Activated T-cell treated with anti-CD3 and anti-CD28 coated beads for 48 hours (primary cell): ENCODE measurements at regions not wholly inside any gene's neighbourhood (a gene's known extent, or its start where the extent isn't known, plus 50 kb on each side); places are given as distances from the start of the nearest gene placed in this dataset.
"Not testable (repeated sequence)": the region's sequence is repeated elsewhere in the genome, so short reads cannot be mapped to it uniquely, and the experiment has no call there.

Experiments
- DNase-seq: peaks from one replicate; pipeline ENCODE4 v3.0.0-alpha.2; 2020; ENCODE audit warnings: low read depth

DNA sequence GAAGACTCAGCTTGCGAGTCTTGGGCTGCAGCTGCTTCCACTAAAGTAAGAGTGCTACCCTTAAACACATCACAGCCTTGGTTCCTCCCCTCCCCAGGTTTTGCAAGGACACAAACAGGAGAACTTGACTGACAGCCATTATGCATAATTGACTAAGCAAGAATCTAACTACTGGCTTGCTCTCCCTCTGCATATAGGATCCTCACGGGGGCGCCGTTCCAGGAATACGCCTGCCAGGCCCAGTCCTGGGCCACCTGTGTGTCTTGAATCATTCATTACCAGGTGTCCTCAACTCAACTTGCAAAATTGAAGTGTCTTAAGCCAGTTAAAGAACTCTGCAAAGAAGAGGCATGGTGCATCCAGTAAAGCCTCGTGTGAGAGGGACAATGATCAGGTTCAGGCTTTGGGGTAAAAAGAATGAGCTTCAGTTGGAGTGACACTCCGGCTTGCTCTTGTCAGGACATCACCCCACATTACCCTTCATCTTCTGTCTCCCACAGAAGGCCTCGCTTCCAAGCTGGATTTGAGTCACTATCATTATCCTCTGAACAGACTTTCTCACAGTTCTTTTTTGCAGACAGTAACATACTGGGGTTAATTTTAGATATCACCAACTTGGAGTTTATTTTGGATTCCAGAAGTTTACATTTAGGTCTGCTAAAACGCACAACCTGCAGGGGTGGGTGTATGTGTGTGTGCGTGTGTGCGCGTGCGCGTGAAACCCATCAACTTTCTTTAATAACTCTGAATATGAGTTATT lies 273.5 kb upstream of the HS3ST1 start:
- DNase-seq: no peak

DNA sequence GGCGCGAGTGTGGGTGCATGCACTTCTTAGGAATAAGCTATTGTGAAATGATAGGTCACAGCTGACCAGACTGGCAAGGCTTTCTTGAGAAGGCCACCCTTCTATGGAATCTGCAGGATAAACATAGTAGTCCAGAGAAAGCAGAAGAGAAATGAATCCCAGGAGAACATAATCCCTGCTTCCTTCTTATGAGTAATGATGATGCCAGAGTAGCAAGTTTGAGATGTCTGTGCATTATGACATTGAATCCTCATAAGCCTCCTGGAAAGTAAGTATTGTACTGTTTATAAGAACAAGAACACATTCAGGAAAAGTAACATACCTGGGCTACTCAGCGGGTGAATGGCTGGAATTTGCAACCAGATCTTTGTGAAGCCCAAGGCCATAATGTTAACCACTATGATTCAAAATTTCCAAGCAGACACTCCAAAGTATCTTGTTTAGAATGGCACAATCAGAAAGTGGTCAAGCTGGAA lies 272.1 kb upstream of the HS3ST1 start:
- no peak for DNase-seq

DNA sequence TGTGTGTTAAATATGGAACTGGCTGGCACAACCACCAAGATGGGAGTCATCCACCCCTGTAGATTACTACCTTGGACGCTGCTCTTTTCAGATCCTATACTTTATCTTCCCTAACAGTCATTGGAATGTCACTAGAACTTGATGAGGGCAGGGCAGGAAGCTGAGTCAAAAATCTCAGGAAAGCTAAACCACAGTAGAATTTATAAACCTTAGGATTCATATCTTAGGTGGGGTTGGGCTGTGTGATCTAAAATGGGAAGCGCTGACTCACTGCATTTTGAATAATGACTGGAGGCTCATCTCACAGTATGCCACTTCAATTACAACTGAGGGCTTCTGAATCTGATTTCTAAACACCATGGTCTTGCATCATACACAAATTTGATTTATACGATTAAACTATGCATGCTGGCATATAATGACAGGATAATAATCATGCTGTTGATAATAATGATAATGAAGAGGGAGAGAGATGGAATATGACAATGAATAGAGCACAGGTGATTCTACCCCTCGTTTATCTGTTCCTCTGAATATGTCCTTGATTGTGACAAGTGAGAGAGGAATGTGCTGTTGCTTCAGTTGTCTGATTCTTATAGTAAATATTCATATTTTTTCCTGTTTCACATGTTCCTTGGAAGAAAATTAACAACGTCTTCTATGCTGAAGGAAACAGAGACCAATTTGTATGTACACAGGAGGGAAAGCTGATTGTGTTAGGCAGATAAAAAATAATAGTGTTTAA lies 270.3 kb upstream of the HS3ST1 start:
- DNase-seq: no peak

DNA sequence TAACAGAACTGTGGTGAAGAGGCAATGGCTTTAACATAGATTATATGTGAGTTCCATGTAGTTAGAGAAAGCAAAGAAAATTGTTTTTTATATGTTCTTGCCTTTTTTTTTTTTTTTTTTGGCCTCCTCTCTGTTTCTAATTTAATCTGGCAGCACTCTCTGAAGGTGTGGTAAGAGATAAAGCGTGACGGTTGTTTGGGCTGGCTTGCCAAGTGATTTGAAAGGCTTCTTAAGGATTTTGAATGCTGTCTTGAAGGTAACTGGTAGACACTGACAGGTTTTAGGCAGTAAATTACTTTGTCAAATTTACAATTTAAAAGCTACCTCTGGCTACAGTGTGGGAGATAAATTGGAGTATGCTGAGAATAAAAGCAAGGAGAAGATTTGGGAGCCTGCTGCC lies 269.3 kb upstream of the HS3ST1 start:
- no peak for DNase-seq

DNA sequence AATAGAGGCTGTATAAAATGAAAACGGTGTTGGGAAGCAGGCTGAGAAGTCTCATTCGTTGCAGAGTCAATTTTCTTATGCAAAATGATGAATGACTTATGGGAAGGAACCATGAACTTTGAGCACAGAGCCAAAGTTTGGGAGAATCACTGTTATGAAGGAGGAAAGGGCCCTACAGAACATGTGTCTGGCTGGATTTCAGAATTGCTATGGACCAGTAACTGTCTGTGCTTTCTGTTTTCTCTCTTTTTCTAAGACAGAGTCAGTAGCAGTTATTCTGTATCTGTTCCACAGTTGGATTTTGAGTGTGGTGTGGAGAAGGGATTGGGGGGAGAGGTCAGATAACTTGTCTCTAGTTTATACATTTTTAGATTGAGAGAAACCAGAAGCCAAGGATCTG lies 265.0 kb upstream of the HS3ST1 start:
- no peak for DNase-seq

DNA sequence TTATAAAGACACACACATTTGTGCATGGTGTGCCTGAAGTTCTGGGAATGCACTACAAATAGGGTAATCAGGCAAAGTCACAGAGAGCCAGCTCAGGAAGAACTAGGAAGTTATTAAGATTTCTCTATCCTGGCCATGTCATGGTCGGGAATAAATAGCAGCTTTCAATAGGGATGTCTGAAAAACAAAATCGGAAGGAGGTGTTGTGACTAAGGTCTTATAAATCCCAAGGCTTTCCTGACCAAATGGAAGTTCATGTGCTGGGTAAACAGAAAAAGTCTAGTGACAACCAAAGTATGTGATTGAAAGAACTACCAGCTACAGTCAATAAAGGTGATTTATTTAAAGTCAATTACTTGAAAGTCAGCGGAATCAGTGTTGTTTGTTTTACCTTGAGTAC lies 262.5 kb upstream of the HS3ST1 start:
- no peak for DNase-seq

DNA sequence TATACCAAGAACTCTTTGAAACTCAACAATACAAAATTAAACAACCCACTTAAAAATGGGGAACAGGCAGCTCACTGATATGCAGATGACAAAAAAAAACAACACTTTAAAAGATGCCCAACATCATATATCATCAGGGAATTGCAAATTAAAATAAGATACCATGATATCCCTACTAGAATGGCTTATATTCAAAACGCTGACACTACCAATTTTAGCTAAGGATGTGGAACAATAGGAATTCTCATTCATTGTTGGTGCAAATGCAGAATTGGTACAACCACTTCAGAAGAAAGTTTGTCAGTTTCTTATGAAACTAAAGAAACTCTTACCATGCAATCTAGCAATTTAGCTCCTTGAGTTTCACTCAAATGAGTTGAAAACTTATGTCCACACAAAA lies 259.0 kb upstream of the HS3ST1 start:
- no peak for DNase-seq

DNA sequence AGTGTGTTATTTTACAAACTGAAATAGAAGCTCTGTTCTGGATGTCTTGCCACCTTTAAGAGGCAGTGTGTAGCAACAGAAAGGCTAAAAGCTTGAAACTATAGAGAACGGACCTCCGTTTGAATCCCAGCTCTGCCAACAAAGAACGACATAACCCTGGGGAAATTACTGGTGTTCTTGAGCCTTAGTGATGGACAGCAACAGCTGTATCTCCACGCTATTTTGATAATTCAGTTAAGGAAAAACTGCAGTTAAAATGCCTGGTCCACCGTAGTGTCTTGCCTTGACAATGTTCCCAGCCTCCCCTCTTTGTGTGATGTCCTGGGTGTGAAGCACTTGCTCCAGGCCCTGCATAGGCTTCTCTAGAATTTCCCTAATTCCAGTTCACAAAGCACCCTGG lies 256.8 kb upstream of the HS3ST1 start:
- DNase-seq: no peak

DNA sequence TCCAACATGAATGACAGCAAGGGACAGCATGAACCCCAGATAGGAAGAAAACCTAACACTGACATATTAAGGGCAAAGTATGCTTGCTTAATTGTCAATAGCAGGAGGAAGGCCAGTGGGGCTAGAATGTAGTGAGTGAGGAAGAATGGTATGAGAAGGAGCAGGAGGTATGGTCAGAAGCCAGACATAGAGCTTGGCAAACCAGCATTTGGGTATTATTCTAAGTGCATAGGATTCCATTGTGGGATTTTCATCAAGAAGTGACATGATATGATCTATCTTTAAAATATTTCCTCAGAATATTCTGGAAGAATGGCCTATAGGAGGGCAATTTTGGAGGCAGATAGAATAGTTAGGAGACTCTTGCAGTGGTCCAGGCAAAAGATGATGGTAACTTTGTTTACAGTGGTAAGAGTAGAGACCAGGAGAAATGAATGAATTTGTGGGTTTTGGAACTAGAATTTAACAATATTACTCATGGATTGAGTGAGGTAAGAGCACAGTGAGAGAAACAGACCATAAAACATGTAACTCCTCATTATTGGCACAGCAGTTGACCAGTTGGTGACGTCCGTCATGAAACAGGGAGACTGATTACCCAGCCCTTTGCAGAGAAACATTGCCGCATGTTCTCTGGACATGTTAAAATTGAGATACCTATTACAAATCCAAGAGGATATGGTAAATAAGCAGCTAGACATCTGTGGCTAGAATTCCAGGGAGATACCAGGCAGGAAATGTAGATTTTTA lies 246.5 kb upstream of the HS3ST1 start:
- no peak for DNase-seq

DNA sequence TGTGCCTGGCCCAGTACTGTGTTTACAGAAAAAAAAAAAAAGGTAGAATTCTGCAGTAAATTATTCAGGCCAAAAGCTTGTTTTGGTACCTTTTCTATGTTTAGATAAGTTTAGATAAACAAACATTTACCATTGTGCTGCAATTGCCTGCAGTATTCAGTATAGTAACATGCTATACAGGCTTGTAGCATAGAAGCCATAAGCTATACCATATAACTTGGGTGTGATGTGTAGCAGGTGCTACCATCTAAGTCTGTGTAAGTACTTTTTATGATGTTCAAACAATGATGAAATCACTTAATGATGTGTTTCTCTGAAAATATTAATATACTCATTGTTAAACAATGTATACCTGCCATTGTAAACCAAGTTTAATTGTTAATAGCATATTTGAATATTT lies 241.6 kb upstream of the HS3ST1 start:
- no peak for DNase-seq

DNA sequence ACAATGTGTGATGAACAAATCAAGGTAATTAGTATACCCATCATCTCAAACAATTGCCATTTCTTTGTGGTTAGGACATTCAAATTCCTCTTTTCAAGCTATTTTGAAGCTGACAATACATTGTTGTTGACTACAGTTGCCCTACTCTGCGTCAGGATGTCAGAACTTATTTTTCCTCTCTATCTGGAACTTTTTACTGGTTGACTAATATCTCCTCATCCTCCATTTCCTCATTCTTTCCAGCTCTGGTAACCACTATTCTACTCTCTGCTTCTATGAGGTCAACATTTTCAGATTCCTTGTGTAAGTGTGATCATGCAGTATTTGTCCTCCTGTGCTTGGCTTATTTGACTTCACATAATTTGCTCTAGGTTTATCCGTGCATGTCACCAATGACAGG lies 240.5 kb upstream of the HS3ST1 start:
- no peak for DNase-seq

DNA sequence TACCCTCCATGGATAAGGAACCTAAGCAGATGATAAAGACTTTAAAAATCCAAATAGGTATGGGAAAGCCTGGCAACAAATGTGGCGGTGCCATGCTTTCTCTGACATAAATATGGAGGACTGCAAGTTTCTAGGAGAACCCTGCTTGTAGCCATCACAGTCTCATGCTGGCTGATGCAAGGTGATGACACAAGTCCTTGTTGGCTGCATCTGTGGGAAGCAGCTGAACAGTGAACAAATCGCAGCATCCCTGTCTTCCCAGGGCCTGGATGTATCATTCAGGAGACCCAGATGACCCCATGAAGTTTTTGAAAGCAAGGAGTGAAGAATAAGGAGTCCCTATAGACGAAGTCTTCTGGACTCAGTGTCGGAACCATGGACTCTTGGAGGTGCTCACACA lies 234.4 kb upstream of the HS3ST1 start:
- no peak for DNase-seq

DNA sequence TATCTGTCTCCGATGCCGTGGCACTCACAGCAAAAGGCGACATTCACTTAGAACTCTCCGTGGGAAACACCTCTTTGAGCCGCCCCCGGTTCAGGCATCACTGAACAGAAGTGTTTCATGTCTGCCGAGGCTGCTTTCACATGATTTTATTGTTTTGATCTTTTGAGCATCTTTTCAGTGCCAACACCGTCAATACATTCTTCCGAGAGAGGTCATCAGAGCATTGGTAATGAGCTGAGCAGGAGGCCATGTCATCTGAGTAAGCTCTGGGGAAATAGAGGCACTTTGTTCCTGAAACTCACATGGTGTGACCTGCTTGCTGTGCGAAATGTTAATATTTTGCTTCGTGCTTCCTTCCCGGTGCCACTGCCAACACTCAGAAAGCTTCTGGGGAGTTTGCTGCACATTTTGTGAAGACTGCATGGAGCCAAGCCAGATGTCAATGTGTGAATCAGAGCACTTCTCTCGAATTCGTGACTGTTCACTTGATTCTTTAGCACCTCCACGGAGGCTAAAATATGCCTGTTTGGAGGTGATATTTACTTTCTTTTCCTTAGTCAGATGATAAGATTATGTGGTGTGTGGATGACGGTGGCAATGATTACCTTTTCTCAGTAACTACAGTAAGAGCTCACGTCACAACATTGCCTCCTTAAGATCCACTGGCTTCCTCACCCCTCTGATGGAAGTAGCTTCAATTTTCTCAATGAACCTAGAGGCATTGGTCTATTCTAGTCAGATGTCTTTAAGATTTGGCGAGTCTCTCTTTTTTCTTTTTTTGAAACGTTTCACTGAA lies 222.3 kb upstream of the HS3ST1 start:
- no peak for DNase-seq

DNA sequence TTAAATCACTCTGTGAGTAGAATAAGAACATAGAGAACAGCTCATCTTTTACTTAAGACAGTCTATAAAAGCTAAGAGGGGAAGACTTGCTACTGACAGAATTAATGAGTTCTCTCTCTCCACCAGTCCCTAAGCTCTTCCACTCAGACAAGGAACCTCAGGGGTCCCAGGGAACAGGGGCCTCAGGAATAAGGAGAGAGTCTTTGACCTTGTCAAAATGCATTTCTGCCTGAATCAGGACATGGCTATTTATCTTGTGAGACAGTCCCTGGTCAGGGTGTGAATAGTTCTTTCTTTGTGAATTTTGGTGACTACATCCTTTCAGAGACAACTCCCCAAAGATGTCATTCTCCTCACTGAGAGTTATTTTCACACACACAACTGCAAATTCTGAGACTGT lies 218.7 kb upstream of the HS3ST1 start:
- DNase-seq: no peak

DNA sequence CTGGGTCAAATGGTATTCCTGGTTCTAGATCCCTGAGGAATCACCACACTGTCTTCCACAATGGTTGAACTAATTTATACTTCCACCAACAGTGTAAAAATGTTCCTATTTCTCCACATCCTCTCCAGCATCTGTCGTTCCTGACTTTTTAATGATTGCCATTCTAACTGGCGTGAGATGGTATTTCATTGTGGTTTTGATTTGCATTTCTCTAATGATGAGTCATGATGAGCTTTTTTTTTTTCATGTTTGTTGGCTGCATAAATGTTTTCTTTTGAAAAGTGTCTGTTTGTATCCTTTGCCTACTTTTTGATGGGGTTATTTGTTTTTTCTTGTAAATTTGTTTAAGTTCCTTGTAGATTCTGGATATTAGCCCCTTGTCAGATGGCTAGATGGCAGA lies 214.4 kb upstream of the HS3ST1 start:
- not testable (repeated sequence) for DNase-seq

DNA sequence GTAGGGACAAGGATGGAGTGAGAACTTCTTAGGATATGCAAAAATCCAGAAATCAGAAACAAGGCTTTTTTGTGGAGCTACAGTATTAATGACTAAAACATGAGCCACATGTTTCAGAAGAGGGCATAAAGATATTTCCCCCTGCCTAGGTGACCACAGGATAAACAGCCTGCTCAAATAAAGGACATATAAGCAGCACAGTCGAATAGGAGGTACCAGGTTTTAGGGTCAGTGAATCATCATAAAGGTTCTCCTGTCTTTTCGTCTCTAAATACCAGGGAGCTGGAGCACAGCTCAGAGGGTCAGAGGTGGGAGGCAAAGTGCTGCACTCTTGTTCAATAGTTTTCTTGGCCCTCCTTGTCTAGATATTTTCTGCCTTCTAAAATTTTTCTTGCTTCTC lies 211.9 kb upstream of the HS3ST1 start:
- no peak for DNase-seq

DNA sequence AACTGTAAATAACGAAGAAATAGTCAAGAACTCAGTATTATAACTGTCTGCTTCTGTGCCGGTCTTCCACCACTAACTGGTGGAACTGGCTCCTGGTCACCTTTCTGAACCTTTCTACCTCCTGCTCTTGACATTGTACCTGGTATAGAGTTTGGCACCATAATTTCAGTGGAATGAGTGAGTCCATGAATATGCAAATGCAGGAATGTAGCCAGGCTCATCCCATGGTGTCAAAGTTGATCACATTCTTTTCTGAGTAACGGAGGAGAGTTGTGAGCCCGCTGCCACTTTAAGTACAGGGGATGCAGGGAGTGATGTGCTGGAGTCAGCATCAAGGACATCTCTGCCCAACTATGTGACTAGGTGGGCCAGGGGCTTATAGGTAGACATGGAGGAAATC lies 207.9 kb upstream of the HS3ST1 start:
- DNase-seq: no peak

DNA sequence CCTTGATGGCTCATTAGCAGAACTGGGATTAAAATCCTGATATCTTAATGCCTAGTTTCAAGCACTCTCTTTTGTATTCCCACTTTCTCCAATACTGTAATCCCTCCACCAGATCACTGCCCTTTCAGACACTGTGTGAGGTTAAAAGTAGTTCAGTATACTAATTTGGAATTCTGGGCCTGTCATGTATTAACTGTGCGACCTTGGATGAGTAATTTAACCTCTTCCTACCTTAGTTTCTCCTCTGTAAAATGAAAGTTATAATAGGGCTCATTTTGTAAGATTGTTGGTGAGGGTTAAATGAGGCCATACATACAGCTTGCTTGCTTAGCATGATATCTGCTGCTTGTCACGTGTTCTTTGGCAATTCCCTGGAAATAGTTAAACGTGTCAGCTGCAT lies 207.3 kb upstream of the HS3ST1 start:
- no peak for DNase-seq

DNA sequence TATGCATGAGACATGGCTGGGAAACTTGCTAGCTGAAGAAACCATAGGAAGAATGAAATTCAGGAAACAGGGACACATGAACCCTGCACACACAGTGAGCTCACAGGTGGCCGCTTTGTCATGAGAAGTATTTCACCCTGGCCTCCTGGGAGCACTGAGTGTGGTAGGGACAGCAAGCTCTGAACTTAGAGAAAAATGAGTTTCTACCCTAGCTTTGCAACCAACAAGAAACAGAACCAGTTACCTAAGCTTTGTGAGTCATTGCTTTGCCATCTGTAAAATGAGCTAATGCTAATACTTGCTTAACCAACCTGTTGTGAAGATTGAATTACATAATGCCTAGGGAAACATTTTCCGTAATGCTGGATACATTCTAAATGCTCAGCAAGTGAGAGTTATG lies 206.6 kb upstream of the HS3ST1 start:
- DNase-seq: no peak

DNA sequence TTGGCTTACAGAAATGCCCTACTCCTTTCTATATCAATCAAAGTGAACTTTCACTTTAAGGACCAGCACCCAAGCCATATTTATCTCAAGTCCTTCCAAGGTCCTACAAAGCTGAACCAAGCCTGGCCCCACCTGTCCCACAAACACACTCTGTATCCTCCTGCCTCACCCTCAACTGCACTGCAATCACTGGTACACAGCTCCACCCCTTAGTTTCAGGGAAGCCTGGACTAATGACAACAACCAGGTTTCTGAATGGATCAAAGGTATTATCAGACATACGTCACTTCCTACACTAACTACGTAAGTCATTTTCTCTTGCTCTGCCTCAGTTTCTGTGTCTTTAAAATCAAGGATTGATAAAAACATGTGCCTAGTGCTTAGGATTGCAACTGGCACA lies 205.6 kb upstream of the HS3ST1 start:
- DNase-seq: no peak

DNA sequence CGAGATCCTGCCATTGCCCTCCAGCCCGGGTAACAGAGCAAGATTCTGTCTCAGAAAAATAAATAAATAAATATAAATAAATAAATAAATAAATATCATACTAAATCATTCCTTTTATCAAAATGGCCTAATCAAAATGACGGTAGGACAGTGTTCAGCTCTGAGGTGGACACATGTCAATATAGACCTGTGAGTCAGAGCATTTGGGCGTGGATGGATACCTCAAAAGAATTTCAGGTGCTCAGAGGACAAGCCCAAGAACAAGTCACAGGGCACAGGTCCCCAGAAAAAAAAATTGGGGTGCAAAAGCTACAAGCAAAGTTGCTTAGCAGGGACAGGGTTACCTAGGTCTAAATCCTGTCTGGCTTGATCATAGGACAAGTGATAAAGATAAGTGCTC lies 204.7 kb upstream of the HS3ST1 start:
- DNase-seq: no peak

DNA sequence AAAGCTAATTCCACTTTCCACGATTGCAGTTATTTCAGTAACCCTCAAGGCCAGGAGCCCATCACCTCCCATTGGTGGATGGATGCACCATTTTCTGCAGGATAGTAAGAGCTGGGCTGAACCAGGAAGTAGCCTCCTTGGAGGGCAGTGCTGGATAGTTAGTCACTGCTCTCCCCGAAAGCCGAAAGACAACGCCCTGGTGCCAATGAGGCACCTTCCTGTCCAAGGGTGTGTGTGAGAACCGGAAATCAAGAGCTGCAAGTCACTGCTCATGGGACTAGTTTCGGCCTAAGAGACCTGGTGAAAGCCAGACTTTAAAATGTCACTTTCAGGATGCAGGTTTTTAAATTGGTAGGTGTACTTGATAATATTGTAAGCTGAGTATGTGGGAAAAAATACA lies 203.8 kb upstream of the HS3ST1 start:
- no peak for DNase-seq
